ENCODE measurements at regions not wholly inside any gene's neighbourhood (a gene's known extent, or its start where the extent isn't known, plus 50 kb on each side); places are given as distances from the start of the nearest gene placed in this dataset.

DNA sequence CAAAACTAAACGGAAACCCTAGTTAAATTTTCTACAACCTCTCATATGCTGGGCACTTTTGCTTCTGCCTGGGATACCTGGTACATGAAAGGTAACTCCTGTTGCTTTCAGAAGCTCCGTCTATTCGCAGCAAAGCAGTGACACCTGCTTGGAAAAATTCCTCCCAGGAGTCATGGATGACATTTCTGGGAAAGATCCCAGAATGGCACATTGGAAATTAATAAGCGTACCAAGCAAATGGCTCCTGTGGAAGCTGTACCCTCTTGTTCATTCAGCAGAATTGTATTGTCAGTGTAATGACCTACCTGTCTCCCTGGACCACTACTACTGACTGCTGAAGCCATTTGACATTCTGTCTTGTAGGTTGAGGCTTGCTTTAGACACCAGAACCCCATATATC is 349.7 kb upstream of the NOCT start:
- Mint-ChIP-seq H3K4me1 (ENCODE audit: low read depth) (no peaks in the 10 kb centered on the region), H3K27ac (no peak overlapping the region), H3K27me3 (peaks cover 4% of the 10 kb centered on the region), H3K4me3 (no peak overlapping the region), H3K9me3 (no peaks in the 10 kb centered on the region), H3K36me3 (ENCODE audit: low read depth) (no peaks in the 10 kb centered on the region)
- Histone ChIP-seq H3K9me3 (ENCODE audit: control insufficient read depth in 1 of 2, insufficient read depth in 1 of 2, low read length in 2 of 2) (no peaks in the 10 kb centered on the region), H3K27ac (ENCODE audit: low read depth in 1 of 2, low read length in 2 of 2) (no peak overlapping the region), H3K27me3 (ENCODE audit: control insufficient read depth in 1 of 2, insufficient read depth in 2 of 2, low read length in 2 of 2) (peaks cover 0 to 4% of the 10 kb centered on the region in 2 experiments), H3K4me3 (ENCODE audit: low read length) (no peak overlapping the region), H3K36me3 (ENCODE audit: insufficient read depth, low read length) (no peaks in the 10 kb centered on the region), H3K4me1 (ENCODE audit: insufficient read depth, low read length) (no peaks in the 10 kb centered on the region)
- CTCF ChIA-PET = no interaction called here
- TF ChIP-seq, protein P1, sequence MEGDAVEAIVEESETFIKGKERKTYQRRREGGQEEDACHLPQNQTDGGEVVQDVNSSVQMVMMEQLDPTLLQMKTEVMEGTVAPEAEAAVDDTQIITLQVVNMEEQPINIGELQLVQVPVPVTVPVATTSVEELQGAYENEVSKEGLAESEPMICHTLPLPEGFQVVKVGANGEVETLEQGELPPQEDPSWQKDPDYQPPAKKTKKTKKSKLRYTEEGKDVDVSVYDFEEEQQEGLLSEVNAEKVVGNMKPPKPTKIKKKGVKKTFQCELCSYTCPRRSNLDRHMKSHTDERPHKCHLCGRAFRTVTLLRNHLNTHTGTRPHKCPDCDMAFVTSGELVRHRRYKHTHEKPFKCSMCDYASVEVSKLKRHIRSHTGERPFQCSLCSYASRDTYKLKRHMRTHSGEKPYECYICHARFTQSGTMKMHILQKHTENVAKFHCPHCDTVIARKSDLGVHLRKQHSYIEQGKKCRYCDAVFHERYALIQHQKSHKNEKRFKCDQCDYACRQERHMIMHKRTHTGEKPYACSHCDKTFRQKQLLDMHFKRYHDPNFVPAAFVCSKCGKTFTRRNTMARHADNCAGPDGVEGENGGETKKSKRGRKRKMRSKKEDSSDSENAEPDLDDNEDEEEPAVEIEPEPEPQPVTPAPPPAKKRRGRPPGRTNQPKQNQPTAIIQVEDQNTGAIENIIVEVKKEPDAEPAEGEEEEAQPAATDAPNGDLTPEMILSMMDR (IDR thresholded peaks at IDR 0.05) = no peak
- no peak for DNase-seq
- POLR2A ChIA-PET = no interaction called here
- ATAC-seq (ENCODE audit: poor library complexity) = no peak
- intact Hi-C loops (cut with DNase I, micrococcal nuclease) = no loop called here

DNA sequence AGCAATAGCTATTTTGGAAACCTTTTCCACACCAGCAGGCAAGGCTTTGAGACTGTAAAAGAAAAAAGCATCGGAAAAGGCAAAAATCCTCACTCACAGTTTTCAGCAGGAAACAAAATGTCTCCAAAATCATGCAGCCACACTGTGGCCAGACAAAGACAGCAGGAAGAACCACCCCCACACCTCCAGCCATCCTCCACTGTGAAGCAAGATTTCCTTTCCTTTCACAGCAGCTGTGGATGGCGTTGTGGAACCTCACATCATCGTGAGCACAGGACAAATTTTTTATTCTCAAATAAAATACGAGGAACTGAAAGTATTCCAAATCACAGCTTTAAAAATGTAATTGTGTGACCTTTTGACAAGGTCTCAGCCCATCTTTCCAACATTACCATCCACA is 351.7 kb upstream of the NOCT start:
- Histone ChIP-seq H3K4me3 (ENCODE audit: low read length) (no peak overlapping the region), H3K27me3 (ENCODE audit: control insufficient read depth in 1 of 2, insufficient read depth in 2 of 2, low read length in 2 of 2) (peaks cover 0 to 4% of the 10 kb centered on the region in 2 experiments), H3K36me3 (ENCODE audit: insufficient read depth, low read length) (no peaks in the 10 kb centered on the region), H3K4me1 (ENCODE audit: insufficient read depth, low read length) (no peaks in the 10 kb centered on the region), H3K9me3 (ENCODE audit: control insufficient read depth in 1 of 2, insufficient read depth in 1 of 2, low read length in 2 of 2) (no peaks in the 10 kb centered on the region), H3K27ac (ENCODE audit: low read depth in 1 of 2, low read length in 2 of 2) (no peak overlapping the region)
- TF ChIP-seq, protein P1 (IDR thresholded peaks at IDR 0.05) = no peak
- DNase-seq (no peak), ATAC-seq (ENCODE audit: poor library complexity) (no peak)
- H3K36me3 Mint-ChIP-seq (ENCODE audit: low read depth) = no peaks in the 10 kb centered on the region
- H3K27me3 Mint-ChIP-seq = peaks cover 8% of the 10 kb centered on the region
- CTCF ChIA-PET = no interaction called here
- POLR2A ChIA-PET = interaction anchor here (0.6 kb wide), 1 partner anchor 907 kb away, joined by 4 read pairs; no protein-coding TSS in a partner anchor
- H3K9me3 Mint-ChIP-seq = no peaks in the 10 kb centered on the region
- intact Hi-C loops (cut with DNase I, micrococcal nuclease) = no loop called here
- no peak overlapping the region for H3K4me3 Mint-ChIP-seq
- H3K4me1 Mint-ChIP-seq (ENCODE audit: low read depth) = no peaks in the 10 kb centered on the region
- no peak overlapping the region for H3K27ac Mint-ChIP-seq

DNA sequence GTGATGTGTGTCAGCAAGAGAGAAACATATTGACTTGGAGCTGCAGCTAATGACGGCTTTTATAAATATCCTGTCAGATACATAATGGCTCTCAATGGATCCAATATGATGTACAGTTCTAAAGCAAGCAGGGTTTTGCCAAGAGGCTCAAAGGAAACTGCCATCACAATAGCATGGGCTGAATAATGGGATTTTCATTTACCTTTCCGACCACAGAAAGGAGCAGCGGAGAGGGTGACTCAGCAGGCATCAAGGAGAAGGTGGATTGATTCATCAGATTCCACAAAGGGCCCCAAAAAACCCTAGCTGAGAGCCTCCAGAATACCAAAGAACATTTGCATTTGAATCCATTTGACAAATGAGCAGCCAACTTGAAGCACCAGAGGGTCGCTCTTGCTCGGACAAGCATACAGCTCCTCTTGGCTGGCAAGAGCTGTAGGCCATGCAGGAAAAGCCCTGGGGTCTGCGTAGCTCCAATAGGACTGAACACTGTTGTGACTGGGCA is 355.7 kb upstream of the NOCT start:
- DNase-seq = no peak
- Mint-ChIP-seq H3K9me3 (no peaks in the 10 kb centered on the region), H3K4me1 (ENCODE audit: low read depth) (no peaks in the 10 kb centered on the region), H3K27me3 (peaks cover 6% of the 10 kb centered on the region), H3K36me3 (ENCODE audit: low read depth) (no peaks in the 10 kb centered on the region), H3K27ac (no peak overlapping the region), H3K4me3 (no peak overlapping the region)
- H3K4me3 ChIP-seq (ENCODE audit: low read length) = no peak overlapping the region
- ChIA-PET CTCF (no interaction called here), POLR2A (no interaction called here)
- H3K27ac ChIP-seq (ENCODE audit: low read depth in 1 of 2, low read length in 2 of 2) = no peak overlapping the region
- H3K27me3 ChIP-seq (ENCODE audit: control insufficient read depth in 1 of 2, insufficient read depth in 2 of 2, low read length in 2 of 2) = peaks cover 0 to 2% of the 10 kb centered on the region in 2 experiments
- H3K36me3 ChIP-seq (ENCODE audit: insufficient read depth, low read length) = no peaks in the 10 kb centered on the region
- no peak for ATAC-seq (ENCODE audit: poor library complexity)
- TF ChIP-seq, protein P1 (IDR thresholded peaks at IDR 0.05) = no peak
- no peaks in the 10 kb centered on the region for H3K4me1 ChIP-seq (ENCODE audit: insufficient read depth, low read length)
- intact Hi-C loops (cut with DNase I, micrococcal nuclease) = no loop called here
- H3K9me3 ChIP-seq (ENCODE audit: control insufficient read depth in 1 of 2, insufficient read depth in 1 of 2, low read length in 2 of 2) = no peaks in the 10 kb centered on the region

Measured in CD4-positive, alpha-beta T cell (primary cell).